Activated naive CD8-positive, alpha-beta T cell treated with anti-CD3 and anti-CD28 coated beads, Interleukin-2, amount 50 U/mL, for 24 hours (primary cell): ENCODE measurements at regions not wholly inside any gene's neighbourhood (a gene's known extent, or its start where the extent isn't known, plus 50 kb on each side); places are given as distances from the start of the nearest gene placed in this dataset.

Experiments
- ATAC-seq: fragments of 150-1000 bp; cut with Tn5 transposase; one replicate; pipeline ENCODE4 v1.10.0; 2021
- DNase-seq: peaks from one replicate; pipeline ENCODE4 v3.0.0; 2021
- H3K27ac Mint-ChIP-seq: one replicate; pipeline ENCODE4 v1.8.0; 2021; ENCODE audit warnings: mild to moderate bottlenecking, mixed read lengths
- H3K27me3 Mint-ChIP-seq: one replicate; pipeline ENCODE4 v1.8.0; 2021; ENCODE audit warnings: mixed read lengths
- H3K36me3 Mint-ChIP-seq: one replicate; pipeline ENCODE4 v1.8.0; 2021; ENCODE audit warnings: low read depth, mixed read lengths
- H3K4me1 Mint-ChIP-seq: one replicate; pipeline ENCODE4 v1.8.0; 2021; ENCODE audit warnings: mixed read lengths
- H3K4me3 Mint-ChIP-seq: one replicate; pipeline ENCODE4 v1.8.0; 2021; ENCODE audit warnings: mild to moderate bottlenecking, moderate library complexity, mixed read lengths
- H3K9me3 Mint-ChIP-seq: one replicate; pipeline ENCODE4 v1.8.0; 2021; ENCODE audit warnings: mixed read lengths

DNA sequence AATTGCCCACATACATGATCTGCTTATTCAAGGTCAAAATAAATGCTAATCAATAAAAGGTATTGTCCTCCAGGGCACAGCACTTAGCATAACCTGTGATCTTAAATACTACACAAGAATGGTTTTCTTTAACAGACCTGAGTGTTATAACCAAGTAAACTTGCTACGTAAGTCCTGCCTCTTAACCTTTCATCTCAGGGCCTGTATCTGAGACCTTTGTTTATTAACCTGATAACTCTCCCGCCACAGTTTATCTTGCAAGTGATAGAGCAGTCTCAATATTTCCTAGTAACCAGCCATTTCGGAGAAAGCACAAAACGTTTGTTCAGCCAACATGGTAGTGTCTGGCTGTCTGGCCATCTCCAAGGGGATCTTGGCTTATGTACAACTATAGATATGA is 88.4 kb downstream of the DUSP6 start:
- H3K27ac Mint-ChIP-seq, result no peak overlapping the region
- DNase-seq (no peak), ATAC-seq (no peak)
- peaks cover 12% of the 10 kb centered on the region for H3K4me1 Mint-ChIP-seq
- no peaks in the 10 kb centered on the region for H3K27me3 Mint-ChIP-seq
- no peaks in the 10 kb centered on the region for H3K9me3 Mint-ChIP-seq
- H3K4me3 Mint-ChIP-seq, result no peak overlapping the region
- no peaks in the 10 kb centered on the region for H3K36me3 Mint-ChIP-seq

- Mint-ChIP-seq H3K36me3 (peaks cover 1% of the 10 kb centered on the region), H3K27me3 (no peaks in the 10 kb centered on the region), H3K4me1 (peaks cover 12% of the 10 kb centered on the region), H3K4me3 (no peak overlapping the region), H3K27ac (no peak overlapping the region), H3K9me3 (peaks cover 5% of the 10 kb centered on the region)
- DNase-seq (no peak), ATAC-seq (no peak)
These were observed 89.3 kb downstream of the DUSP6 start for GRCh38 chr12:89262855-89263552.

DNA sequence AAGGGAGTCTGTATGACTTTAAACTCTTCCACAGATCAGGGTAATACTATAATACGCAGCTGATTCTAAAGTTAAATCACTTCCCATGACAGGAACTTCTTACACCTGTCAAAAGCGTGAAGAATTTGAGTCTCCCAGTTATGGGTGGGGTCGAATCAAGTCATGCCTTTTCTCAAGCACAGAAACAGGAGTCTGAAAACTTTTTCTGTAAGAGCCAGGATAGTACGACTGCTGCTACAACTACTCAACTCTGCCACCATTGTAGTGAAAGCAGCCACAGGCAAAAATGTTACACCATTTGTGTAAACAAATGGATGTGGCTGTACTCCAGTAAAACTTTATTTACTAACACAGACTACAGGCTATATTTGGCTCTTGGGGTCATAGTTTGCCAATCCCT is 90.3 kb downstream of the DUSP6 start:
- no peak overlapping the region for H3K27ac Mint-ChIP-seq
- peaks cover 12% of the 10 kb centered on the region for H3K4me1 Mint-ChIP-seq
- DNase-seq (no peak), ATAC-seq (no peak)
- no peaks in the 10 kb centered on the region for H3K27me3 Mint-ChIP-seq
- H3K4me3 Mint-ChIP-seq, result no peak overlapping the region
- peaks cover 7% of the 10 kb centered on the region for H3K9me3 Mint-ChIP-seq
- peaks cover 2% of the 10 kb centered on the region for H3K36me3 Mint-ChIP-seq

DNA sequence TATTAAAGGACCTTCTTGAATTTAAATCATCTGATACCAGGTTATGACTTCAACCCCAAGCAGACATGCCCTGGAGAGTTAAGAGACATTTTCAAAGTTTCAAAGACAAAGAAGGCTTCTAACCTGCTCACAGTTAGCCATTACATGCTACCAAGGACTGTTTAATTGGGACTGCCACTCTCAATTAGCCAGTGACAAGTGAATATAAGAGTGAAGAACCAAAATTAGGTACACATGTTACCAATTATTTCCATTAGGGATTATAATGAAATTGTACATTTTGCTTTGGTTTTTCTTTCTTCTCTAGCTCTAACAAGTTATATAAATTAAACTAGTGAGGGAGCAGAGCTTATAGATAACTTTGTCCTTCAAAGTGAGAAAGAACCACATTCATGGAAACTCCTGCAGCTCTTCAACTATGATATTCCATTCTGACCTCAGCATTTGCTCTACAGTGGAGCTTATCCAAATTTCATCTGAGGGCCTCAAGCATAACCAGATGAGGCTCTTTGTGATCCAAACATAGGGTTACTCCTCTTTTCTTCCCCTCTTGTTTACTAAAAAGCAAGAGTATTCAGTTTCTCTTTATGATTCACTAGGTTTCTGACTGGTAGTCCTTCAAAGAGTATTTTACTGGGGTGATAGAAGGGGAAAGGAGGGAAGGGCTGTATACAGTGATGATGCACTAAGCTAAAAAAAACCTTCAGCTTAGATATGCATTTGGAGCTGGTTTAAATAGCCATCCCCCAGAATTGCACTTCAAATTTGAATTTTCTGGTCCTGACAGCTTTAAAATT is 91.3 kb downstream of the DUSP6 start:
- Mint-ChIP-seq H3K27ac (no peak overlapping the region), H3K36me3 (peaks cover 2% of the 10 kb centered on the region), H3K4me1 (peaks cover 12% of the 10 kb centered on the region), H3K4me3 (no peak overlapping the region), H3K9me3 (peaks cover 7% of the 10 kb centered on the region), H3K27me3 (no peaks in the 10 kb centered on the region)
- no peak for DNase-seq
- peak; percentile 65 for ATAC-seq

GRCh38 chr12:89259821-89260220 is 92.5 kb downstream of the DUSP6 start:
- Mint-ChIP-seq H3K9me3 (peaks cover 11% of the 10 kb centered on the region), H3K4me1 (peaks cover 4% of the 10 kb centered on the region), H3K27ac (no peak overlapping the region), H3K4me3 (no peak overlapping the region), H3K36me3 (peaks cover 2% of the 10 kb centered on the region), H3K27me3 (no peaks in the 10 kb centered on the region)
- ATAC-seq (no peak), DNase-seq (no peak)

GRCh38 chr12:89258240-89258969 is 93.9 kb downstream of the DUSP6 start:
- Mint-ChIP-seq H3K27me3 (no peaks in the 10 kb centered on the region), H3K4me3 (no peak overlapping the region), H3K4me1 (peaks cover 4% of the 10 kb centered on the region), H3K9me3 (peaks cover 23% of the 10 kb centered on the region), H3K27ac (no peak overlapping the region), H3K36me3 (peaks cover 2% of the 10 kb centered on the region)
- DNase-seq, result no peak
- ATAC-seq, result no peak

GRCh38 chr12:89257340-89257739 is 95.0 kb downstream of the DUSP6 start:
- ATAC-seq (no peak), DNase-seq (no peak)
- Mint-ChIP-seq H3K4me1 (peaks cover 12% of the 10 kb centered on the region), H3K4me3 (no peak overlapping the region), H3K36me3 (peaks cover 2% of the 10 kb centered on the region), H3K9me3 (peaks cover 23% of the 10 kb centered on the region), H3K27ac (no peak overlapping the region), H3K27me3 (no peaks in the 10 kb centered on the region)

- Mint-ChIP-seq H3K27me3 (no peaks in the 10 kb centered on the region), H3K27ac (no peak overlapping the region), H3K9me3 (peaks cover 23% of the 10 kb centered on the region), H3K4me1 (peaks cover 21% of the 10 kb centered on the region), H3K4me3 (no peak overlapping the region), H3K36me3 (peaks cover 2% of the 10 kb centered on the region)
- DNase-seq, result no peak
- no peak for ATAC-seq
These were observed 96.2 kb downstream of the DUSP6 start for GRCh38 chr12:89256060-89256459.

- H3K4me1 Mint-ChIP-seq, result peaks cover 32% of the 10 kb centered on the region
- no peak for ATAC-seq
- H3K27ac Mint-ChIP-seq, result no peak overlapping the region
These were observed 98.8 kb downstream of the DUSP6 start for GRCh38 chr12:89253488-89253887.

DNA sequence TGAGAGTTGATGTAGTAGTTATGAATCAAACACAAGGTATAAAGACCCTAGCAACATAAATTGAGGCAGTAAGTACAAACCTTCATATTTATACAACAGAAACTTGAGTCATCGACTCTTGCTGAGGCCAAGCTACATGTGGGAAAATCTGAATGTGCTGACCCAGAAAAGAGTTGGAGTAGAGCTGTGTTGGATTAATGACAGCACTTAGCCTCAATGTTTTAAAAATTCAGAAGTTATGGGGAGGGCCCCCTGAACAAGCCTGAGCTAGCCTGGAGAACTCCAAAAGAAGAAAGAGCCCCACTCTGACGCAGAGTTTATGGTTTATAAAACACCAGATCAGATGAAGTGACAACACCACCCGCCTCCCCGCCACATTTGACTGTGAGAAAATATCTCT is 100.0 kb downstream of the DUSP6 start:
- Mint-ChIP-seq H3K27me3 (peaks cover 3% of the 10 kb centered on the region), H3K4me1 (peaks cover 32% of the 10 kb centered on the region), H3K9me3 (peaks cover 16% of the 10 kb centered on the region), H3K36me3 (no peaks in the 10 kb centered on the region), H3K27ac (peak overlapping the region; percentile 52), H3K4me3 (no peak overlapping the region)
- DNase-seq (no peak), ATAC-seq (peak; percentile 83)

More at GRCh38 chr12:89253488-89253887, 98.8 kb downstream of the DUSP6 start:
- Mint-ChIP-seq H3K4me3 (no peak overlapping the region), H3K9me3 (peaks cover 23% of the 10 kb centered on the region), H3K27me3 (no peaks in the 10 kb centered on the region), H3K36me3 (peaks cover 2% of the 10 kb centered on the region)
- no peak for DNase-seq

GRCh38 chr12:89251342-89252271 is 100.7 kb downstream of the DUSP6 start:
- ATAC-seq (peak; percentile 79), DNase-seq (no peak)
- Mint-ChIP-seq H3K4me3 (no peak overlapping the region), H3K9me3 (peaks cover 16% of the 10 kb centered on the region), H3K27ac (peak overlapping the region; percentile 52), H3K27me3 (peaks cover 3% of the 10 kb centered on the region), H3K4me1 (peaks cover 32% of the 10 kb centered on the region), H3K36me3 (no peaks in the 10 kb centered on the region)

GRCh38 chr12:89250636-89251035 is 101.7 kb downstream of the DUSP6 start:
- peaks cover 3% of the 10 kb centered on the region for H3K27me3 Mint-ChIP-seq
- H3K4me1 Mint-ChIP-seq, result peaks cover 37% of the 10 kb centered on the region
- H3K9me3 Mint-ChIP-seq, result peaks cover 16% of the 10 kb centered on the region
- ATAC-seq (no peak), DNase-seq (no peak)
- no peaks in the 10 kb centered on the region for H3K36me3 Mint-ChIP-seq
- H3K27ac Mint-ChIP-seq, result no peak overlapping the region
- H3K4me3 Mint-ChIP-seq, result no peak overlapping the region

DNA sequence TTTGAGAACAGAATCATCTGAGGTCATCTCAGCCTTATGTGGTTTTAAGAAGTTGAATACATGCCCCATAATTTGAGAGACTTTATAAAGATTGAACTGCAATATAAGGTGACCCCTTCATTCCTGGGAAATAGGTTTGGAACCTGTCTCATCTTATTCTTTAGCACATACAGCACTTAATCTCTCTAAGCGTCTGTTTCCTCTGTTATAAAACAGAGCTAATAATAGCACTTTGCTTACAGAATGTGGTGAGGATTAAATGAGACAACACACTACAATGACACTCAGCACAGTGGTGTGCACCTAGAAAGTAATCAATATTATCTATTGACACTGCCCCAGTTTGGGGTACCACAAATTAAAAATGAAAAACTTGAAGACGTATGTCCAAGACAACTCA is 102.1 kb downstream of the DUSP6 start:
- Mint-ChIP-seq H3K27me3 (peaks cover 3% of the 10 kb centered on the region), H3K4me3 (no peak overlapping the region), H3K36me3 (no peaks in the 10 kb centered on the region), H3K4me1 (peaks cover 41% of the 10 kb centered on the region), H3K9me3 (peaks cover 16% of the 10 kb centered on the region), H3K27ac (no peak overlapping the region)
- DNase-seq (no peak), ATAC-seq (no peak)

DNA sequence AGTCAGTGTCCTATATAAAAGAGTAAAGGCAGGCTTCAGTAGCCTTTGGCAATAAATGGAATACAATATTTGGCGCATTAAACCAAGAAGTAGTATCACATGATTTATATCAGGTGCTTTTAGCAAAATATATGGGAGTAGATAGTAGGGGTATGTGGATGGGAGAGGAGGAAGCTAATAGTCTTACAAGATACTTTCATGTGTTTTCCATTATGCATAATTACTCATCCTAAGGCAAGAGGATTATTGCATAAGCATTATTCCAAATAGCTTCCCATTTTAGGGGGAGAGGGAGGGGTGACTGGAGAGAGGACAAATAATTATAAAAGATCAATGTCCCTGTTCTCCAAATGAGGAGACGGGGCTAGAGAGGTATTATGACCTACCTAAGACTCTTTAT is 104.3 kb downstream of the DUSP6 start:
- no peaks in the 10 kb centered on the region for H3K36me3 Mint-ChIP-seq
- peaks cover 59% of the 10 kb centered on the region for H3K4me1 Mint-ChIP-seq
- no peak overlapping the region for H3K27ac Mint-ChIP-seq
- no peak for ATAC-seq
- H3K27me3 Mint-ChIP-seq, result peaks cover 3% of the 10 kb centered on the region
- DNase-seq, result no peak
- H3K9me3 Mint-ChIP-seq, result peaks cover 7% of the 10 kb centered on the region
- no peak overlapping the region for H3K4me3 Mint-ChIP-seq
